Loucy (cell line): ENCODE measurements at regions not wholly inside any gene's neighbourhood (a gene's known extent, or its start where the extent isn't known, plus 50 kb on each side); places are given as distances from the start of the nearest gene placed in this dataset.

Experiments used
- EZH2phosphoT487 ChIP-seq: fragments of 200-600 bp; IDR thresholded peaks from 2 replicates; pipeline ENCODE4 v1.6.1; 2018; ENCODE audit warnings: antibody characterized with exemption, mild to moderate bottlenecking, moderate library complexity, borderline replicate concordance
- TF ChIP-seq, protein P1 (sequence below): fragments of 200-600 bp; sonication (generic); conservative IDR thresholded peaks from 2 replicates; pipeline ENCODE4 v1.5.1; 2014; ENCODE audit warnings: mild to moderate bottlenecking, antibody characterized with exemption, low read length

DNA sequence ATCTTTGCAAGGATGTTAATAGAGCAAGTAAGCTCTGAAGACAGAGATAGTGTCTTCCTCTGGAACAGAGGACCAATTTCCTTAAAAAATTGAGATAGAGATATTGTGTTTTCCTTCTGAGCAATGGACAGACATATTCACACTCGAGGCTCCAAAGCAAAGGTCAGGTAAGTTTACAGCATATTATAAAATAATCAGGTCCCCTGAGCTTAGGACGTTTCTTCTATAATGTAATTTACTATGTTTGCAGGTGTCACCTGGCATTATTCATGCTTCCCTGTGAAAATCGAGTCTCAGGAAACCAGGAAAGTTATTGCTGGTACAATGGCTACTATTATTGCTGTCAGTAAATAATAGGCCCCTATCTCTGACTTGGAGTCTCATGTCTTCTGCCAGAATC lies 1135.8 kb upstream of the ACVR2A start:
- TF ChIP-seq, protein P1, sequence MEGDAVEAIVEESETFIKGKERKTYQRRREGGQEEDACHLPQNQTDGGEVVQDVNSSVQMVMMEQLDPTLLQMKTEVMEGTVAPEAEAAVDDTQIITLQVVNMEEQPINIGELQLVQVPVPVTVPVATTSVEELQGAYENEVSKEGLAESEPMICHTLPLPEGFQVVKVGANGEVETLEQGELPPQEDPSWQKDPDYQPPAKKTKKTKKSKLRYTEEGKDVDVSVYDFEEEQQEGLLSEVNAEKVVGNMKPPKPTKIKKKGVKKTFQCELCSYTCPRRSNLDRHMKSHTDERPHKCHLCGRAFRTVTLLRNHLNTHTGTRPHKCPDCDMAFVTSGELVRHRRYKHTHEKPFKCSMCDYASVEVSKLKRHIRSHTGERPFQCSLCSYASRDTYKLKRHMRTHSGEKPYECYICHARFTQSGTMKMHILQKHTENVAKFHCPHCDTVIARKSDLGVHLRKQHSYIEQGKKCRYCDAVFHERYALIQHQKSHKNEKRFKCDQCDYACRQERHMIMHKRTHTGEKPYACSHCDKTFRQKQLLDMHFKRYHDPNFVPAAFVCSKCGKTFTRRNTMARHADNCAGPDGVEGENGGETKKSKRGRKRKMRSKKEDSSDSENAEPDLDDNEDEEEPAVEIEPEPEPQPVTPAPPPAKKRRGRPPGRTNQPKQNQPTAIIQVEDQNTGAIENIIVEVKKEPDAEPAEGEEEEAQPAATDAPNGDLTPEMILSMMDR: no peak
- no peak for TF ChIP-seq EZH2phosphoT487
